HepG2 (cell line): ENCODE measurements at regions not wholly inside any gene's neighbourhood (a gene's known extent, or its start where the extent isn't known, plus 50 kb on each side); places are given as distances from the start of the nearest gene placed in this dataset.

ENCODE experiments used
- GMEB2 ChIP-seq: IDR thresholded peaks from 2 replicates; pipeline ENCODE4 v1.6.1; 2016; ENCODE audit warnings: missing biosample characterization, missing genetic modification reagents, low read depth
- RAD51 ChIP-seq: fragments of 450-650 bp; IDR thresholded peaks from 2 replicates; pipeline ENCODE4 v1.6.1; 2016; ENCODE audit warnings: borderline replicate concordance
- SNAPC5 ChIP-seq: sonication (generic); formaldehyde crosslinking; IDR thresholded peaks from 2 replicates; pipeline ENCODE4 v1.8.1; 2023; ENCODE audit warnings: mild to moderate bottlenecking, missing genetic modification reagents, borderline replicate concordance
- ZBTB40 ChIP-seq, 2 experiments: fragments of 450-650 bp in 1 of 2; sonication (generic) in 1 of 2; formaldehyde crosslinking in 1 of 2; IDR thresholded peaks; 2 replicates each; pipeline versions ENCODE4 v1.6.1 to v1.8.0; 2016 to 2022; ENCODE audit warnings: antibody characterized with exemption in 1 of 2, mild to moderate bottlenecking in 1 of 2, missing genetic modification reagents in 1 of 2
- ZNF597 ChIP-seq: sonication (generic); formaldehyde crosslinking; IDR thresholded peaks from 2 replicates; pipeline ENCODE4 v1.5.0; 2020; ENCODE audit warnings: missing genetic modification reagents
- TF ChIP-seq, protein P1 (sequence below): sonication (generic); formaldehyde crosslinking; conservative IDR thresholded peaks from 2 replicates; pipeline ENCODE4 v1.4.0; 2020; ENCODE audit warnings: missing genetic modification reagents

GRCh38 chr10:10530313-10530712, 487.4 kb upstream of the CELF2 start (continued):
- no peak for TF ChIP-seq ZBTB40 (IDR thresholded peaks at IDR 0.05)
- TF ChIP-seq ZBTB40 (CRISPR knock-in tag; IDR thresholded peaks at IDR 0.05): no peak
- no peak for TF ChIP-seq GMEB2 (CRISPR knock-in tag)
- TF ChIP-seq SNAPC5 (CRISPR knock-in tag): no peak
- TF ChIP-seq RAD51: no peak
- no peak for TF ChIP-seq ZNF597
- TF ChIP-seq, protein P1, sequence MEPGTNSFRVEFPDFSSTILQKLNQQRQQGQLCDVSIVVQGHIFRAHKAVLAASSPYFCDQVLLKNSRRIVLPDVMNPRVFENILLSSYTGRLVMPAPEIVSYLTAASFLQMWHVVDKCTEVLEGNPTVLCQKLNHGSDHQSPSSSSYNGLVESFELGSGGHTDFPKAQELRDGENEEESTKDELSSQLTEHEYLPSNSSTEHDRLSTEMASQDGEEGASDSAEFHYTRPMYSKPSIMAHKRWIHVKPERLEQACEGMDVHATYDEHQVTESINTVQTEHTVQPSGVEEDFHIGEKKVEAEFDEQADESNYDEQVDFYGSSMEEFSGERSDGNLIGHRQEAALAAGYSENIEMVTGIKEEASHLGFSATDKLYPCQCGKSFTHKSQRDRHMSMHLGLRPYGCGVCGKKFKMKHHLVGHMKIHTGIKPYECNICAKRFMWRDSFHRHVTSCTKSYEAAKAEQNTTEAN (CRISPR knock-in tag): no peak
